ENCODE measurements at regions not wholly inside any gene's neighbourhood (a gene's known extent, or its start where the extent isn't known, plus 50 kb on each side); places are given as distances from the start of the nearest gene placed in this dataset.

DNA sequence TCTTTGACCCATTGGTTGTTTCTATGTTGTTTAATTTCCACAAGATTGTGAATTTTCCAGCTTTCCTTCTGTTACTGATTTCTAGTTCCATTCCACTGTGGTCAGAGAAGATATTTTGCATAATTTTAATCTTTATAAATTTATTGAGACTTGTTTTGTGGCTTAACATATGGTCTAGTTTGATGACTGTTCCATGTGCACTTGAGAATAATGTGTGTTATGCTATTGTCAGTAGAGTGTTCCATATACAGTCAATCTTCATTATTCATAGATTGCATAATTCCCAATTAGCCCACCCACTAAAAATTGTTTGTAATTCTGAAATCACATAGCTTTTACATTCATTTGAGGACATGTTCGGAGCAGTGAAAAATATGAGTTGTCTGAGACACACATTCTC lies 346.1 kb upstream of the DDI1 start:
- H3K27ac Mint-ChIP-seq = no peak overlapping the region
- no peak for ATAC-seq
- no peak for TF ChIP-seq TEAD4 (CRISPR knock-in tag; IDR thresholded peaks at IDR 0.05)
- TF ChIP-seq, protein P1, sequence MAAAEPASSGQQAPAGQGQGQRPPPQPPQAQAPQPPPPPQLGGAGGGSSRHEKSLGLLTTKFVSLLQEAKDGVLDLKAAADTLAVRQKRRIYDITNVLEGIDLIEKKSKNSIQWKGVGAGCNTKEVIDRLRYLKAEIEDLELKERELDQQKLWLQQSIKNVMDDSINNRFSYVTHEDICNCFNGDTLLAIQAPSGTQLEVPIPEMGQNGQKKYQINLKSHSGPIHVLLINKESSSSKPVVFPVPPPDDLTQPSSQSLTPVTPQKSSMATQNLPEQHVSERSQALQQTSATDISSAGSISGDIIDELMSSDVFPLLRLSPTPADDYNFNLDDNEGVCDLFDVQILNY (CRISPR knock-in tag; IDR thresholded peaks at IDR 0.05) = no peak
- TF ChIP-seq RELA (CRISPR knock-in tag; IDR thresholded peaks at IDR 0.05; ENCODE audit: borderline replicate concordance) = no peak
- TF ChIP-seq, protein P2, sequence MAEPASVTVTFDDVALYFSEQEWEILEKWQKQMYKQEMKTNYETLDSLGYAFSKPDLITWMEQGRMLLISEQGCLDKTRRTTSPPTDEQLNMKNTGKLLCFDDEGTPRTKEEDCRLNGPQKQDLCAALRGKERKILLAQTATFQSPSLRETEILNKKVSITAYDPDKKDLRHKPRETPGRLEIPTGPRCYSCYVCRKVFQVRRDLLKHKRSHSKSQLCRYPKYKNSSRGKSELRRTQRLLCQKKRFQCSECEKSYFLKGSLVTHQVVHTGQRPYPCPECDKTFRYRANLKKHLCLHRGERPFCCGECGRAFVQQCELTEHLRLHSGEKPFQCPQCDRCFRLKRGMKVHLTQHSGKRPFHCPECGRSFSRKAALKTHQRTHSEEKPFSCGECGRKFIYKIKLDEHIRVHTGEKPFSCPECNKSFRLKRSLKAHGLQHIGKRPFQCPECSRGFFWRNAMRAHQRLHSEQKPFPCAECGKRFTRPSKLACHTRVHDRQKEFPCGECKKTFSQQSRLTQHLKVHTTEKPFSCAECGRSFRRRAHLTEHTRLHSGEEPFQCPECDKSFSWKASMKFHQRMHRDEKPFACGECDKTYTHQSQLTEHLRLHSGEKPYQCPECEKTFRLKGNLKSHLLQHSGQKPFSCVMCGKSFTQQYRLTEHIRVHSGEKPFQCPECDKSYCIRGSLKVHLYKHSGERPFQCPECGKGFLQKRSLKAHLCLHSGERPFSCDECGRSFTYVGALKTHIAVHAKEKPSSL (CRISPR knock-in tag; conservative IDR thresholded peaks at IDR 0.05) = no peak
- H3K4me1 Mint-ChIP-seq = no peaks in the 10 kb centered on the region
- peaks cover 10% of the 10 kb centered on the region for H3K9me3 Mint-ChIP-seq
- no peak for DNase-seq (ENCODE audit: low spot score)
- H3K4me3 Mint-ChIP-seq = no peak overlapping the region
- CTCF ChIA-PET = no interaction called here
- POLR2A ChIA-PET = no interaction called here
- no peaks in the 10 kb centered on the region for H3K27me3 Mint-ChIP-seq (ENCODE audit: low read depth)
- H3K36me3 Mint-ChIP-seq = no peaks in the 10 kb centered on the region

DNA sequence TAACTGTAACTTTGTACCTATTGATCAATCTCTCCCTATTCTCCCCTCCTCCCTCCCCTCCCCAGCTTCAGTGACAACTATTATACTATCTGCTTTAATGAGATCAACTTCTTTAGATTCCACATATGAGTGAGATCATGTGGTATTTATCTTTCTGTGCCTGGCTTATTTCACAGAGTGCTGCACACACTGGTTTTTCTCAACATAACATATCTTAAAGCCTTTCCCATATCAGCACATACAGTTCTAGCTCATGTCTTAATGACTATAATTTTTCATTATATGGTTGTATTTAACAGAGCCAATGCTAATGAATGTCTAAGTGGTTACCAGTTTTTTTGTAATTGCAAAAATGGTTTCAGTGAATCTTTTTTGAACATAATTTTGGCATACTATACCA lies 340.3 kb upstream of the DDI1 start:
- no peaks in the 10 kb centered on the region for H3K36me3 Mint-ChIP-seq
- POLR2A ChIA-PET = no interaction called here
- TF ChIP-seq TEAD4 (CRISPR knock-in tag; IDR thresholded peaks at IDR 0.05) = no peak
- no peak for TF ChIP-seq ESRRA (CRISPR knock-in tag; IDR thresholded peaks at IDR 0.05; ENCODE audit: borderline replicate concordance)
- TF ChIP-seq, protein P3, sequence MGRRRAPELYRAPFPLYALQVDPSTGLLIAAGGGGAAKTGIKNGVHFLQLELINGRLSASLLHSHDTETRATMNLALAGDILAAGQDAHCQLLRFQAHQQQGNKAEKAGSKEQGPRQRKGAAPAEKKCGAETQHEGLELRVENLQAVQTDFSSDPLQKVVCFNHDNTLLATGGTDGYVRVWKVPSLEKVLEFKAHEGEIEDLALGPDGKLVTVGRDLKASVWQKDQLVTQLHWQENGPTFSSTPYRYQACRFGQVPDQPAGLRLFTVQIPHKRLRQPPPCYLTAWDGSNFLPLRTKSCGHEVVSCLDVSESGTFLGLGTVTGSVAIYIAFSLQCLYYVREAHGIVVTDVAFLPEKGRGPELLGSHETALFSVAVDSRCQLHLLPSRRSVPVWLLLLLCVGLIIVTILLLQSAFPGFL (CRISPR knock-in tag; IDR thresholded peaks at IDR 0.05; ENCODE audit: borderline replicate concordance) = no peak
- TF ChIP-seq KAT7 (CRISPR knock-in tag; IDR thresholded peaks at IDR 0.05; ENCODE audit: borderline replicate concordance) = no peak
- TF ChIP-seq, protein P4, sequence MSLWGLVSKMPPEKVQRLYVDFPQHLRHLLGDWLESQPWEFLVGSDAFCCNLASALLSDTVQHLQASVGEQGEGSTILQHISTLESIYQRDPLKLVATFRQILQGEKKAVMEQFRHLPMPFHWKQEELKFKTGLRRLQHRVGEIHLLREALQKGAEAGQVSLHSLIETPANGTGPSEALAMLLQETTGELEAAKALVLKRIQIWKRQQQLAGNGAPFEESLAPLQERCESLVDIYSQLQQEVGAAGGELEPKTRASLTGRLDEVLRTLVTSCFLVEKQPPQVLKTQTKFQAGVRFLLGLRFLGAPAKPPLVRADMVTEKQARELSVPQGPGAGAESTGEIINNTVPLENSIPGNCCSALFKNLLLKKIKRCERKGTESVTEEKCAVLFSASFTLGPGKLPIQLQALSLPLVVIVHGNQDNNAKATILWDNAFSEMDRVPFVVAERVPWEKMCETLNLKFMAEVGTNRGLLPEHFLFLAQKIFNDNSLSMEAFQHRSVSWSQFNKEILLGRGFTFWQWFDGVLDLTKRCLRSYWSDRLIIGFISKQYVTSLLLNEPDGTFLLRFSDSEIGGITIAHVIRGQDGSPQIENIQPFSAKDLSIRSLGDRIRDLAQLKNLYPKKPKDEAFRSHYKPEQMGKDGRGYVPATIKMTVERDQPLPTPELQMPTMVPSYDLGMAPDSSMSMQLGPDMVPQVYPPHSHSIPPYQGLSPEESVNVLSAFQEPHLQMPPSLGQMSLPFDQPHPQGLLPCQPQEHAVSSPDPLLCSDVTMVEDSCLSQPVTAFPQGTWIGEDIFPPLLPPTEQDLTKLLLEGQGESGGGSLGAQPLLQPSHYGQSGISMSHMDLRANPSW (CRISPR knock-in tag; conservative IDR thresholded peaks at IDR 0.05; ENCODE audit: low read depth) = no peak
- no peak for TF ChIP-seq NFATC4 (CRISPR knock-in tag; IDR thresholded peaks at IDR 0.05)
- TF ChIP-seq GABPB1 (CRISPR knock-in tag; IDR thresholded peaks at IDR 0.05) = no peak
- no peak for TF ChIP-seq CREM (CRISPR knock-in tag; IDR thresholded peaks at IDR 0.05)
- TF ChIP-seq IRF2 (CRISPR knock-in tag; IDR thresholded peaks at IDR 0.05; ENCODE audit: borderline replicate concordance, low read depth) = no peak
- CTCF ChIA-PET = no interaction called here
- H3K27me3 Mint-ChIP-seq (ENCODE audit: low read depth) = no peaks in the 10 kb centered on the region
- no peak overlapping the region for H3K27ac Mint-ChIP-seq
- peaks cover 6% of the 10 kb centered on the region; the same call in 1 of the 2 replicates for H3K4me1 Mint-ChIP-seq
- DNase-seq (ENCODE audit: low spot score) (no peak), ATAC-seq (no peak)
- H3K9me3 Mint-ChIP-seq = peaks cover 19% of the 10 kb centered on the region
- H3K4me3 Mint-ChIP-seq = no peak overlapping the region

DNA sequence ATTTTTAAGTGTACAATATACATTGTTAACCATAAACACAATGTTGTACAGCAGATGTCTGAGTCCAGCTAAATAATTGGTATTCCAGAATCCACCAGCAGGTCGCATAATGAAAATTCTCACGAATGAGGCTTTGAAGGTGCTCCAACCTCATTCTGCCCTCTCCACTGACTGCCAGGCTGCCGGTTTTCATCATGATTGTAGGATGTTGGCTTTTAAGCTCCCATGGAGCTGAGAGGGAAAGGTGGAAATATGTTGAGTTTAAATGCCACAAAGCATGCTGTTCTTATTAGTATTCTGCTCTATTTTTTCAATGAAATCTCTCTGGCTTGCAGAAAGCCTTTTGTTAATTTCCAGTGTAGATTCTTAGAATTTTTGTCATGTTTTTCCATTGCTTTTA lies 337.2 kb upstream of the DDI1 start:
- DNase-seq (ENCODE audit: low spot score) (no peak), ATAC-seq (no peak)
- Mint-ChIP-seq H3K9me3 (peaks cover 19% of the 10 kb centered on the region), H3K36me3 (no peaks in the 10 kb centered on the region), H3K4me3 (no peak overlapping the region), H3K27ac (no peak overlapping the region), H3K4me1 (peaks cover 6% of the 10 kb centered on the region; the same call in 1 of the 2 replicates), H3K27me3 (ENCODE audit: low read depth) (no peaks in the 10 kb centered on the region)
- ChIA-PET POLR2A (no interaction called here), CTCF (interaction anchor here (1.3 to 1.6 kb wide), 2 partner anchors 17 to 253 kb away, joined by 3 to 6 read pairs; no protein-coding TSS in a partner anchor)
- TF ChIP-seq, protein P5, sequence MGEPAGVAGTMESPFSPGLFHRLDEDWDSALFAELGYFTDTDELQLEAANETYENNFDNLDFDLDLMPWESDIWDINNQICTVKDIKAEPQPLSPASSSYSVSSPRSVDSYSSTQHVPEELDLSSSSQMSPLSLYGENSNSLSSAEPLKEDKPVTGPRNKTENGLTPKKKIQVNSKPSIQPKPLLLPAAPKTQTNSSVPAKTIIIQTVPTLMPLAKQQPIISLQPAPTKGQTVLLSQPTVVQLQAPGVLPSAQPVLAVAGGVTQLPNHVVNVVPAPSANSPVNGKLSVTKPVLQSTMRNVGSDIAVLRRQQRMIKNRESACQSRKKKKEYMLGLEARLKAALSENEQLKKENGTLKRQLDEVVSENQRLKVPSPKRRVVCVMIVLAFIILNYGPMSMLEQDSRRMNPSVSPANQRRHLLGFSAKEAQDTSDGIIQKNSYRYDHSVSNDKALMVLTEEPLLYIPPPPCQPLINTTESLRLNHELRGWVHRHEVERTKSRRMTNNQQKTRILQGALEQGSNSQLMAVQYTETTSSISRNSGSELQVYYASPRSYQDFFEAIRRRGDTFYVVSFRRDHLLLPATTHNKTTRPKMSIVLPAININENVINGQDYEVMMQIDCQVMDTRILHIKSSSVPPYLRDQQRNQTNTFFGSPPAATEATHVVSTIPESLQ (CRISPR knock-in tag; IDR thresholded peaks at IDR 0.05) = no peak
- TF ChIP-seq, protein P2 (CRISPR knock-in tag; conservative IDR thresholded peaks at IDR 0.05) = no peak
- TF ChIP-seq, protein P4 (CRISPR knock-in tag; conservative IDR thresholded peaks at IDR 0.05; ENCODE audit: low read depth) = no peak
- TF ChIP-seq ZNF317 (CRISPR knock-in tag; IDR thresholded peaks at IDR 0.05; ENCODE audit: borderline replicate concordance, low read depth) = no peak
